Stomach (tissue), 8 donors: ENCODE measurements at regions not wholly inside any gene's neighbourhood (a gene's known extent, or its start where the extent isn't known, plus 50 kb on each side); places are given as distances from the start of the nearest gene placed in this dataset.

Source experiments
- DNase-seq, 2 donors: peaks; one replicate each; pipeline versions ENCODE4 v3.0.0 to v3.0.0-alpha.2; 2013 to 2019
- H3K27ac ChIP-seq, 5 donors: fragments of 200-600 bp in 4 of 5; sonication (generic) in 4 of 5; one replicate each; pipeline ENCODE4 v1.5.1; 2013 to 2019; ENCODE audit warnings: mild to moderate bottlenecking in 1 of 5, moderate library complexity in 1 of 5
- H3K27me3 ChIP-seq, 3 donors: fragments of 200-600 bp; sonication (generic); one replicate each; pipeline ENCODE4 v1.5.1; 2017 to 2019; ENCODE audit warnings: mixed run types in 1 of 3
- H3K36me3 ChIP-seq, 4 donors: fragments of 200-600 bp; sonication (generic); 1 replicate in 3 of 4; 2 replicates in 1 of 4; pipeline ENCODE4 v1.5.1; 2016 to 2019
- H3K4me1 ChIP-seq, 4 donors: fragments of 200-600 bp; sonication (generic); one replicate each; pipeline ENCODE4 v1.5.1; 2016 to 2019
- H3K4me3 ChIP-seq, 4 donors: fragments of 200-600 bp; sonication (generic) in 3 of 4; one replicate each; pipeline ENCODE4 v1.5.1; 2016 to 2019; ENCODE audit warnings: mild to moderate bottlenecking in 1 of 4
- H3K9me3 ChIP-seq, 4 donors: fragments of 200-600 bp; sonication (generic); one replicate each; pipeline ENCODE4 v1.5.1; 2016 to 2019
- EP300 ChIP-seq: sonication (generic); formaldehyde crosslinking; IDR thresholded peaks from one replicate; pipeline ENCODE4 v1.6.1; 2017; ENCODE audit warnings: antibody characterized with exemption
- POLR2A ChIP-seq, 4 donors: fragments of 450-650 bp; IDR thresholded peaks; one replicate each; pipeline ENCODE4 v1.6.1; 2016; ENCODE audit warnings: antibody characterized with exemption in 4 of 4, control low read depth in 2 of 4, mild to moderate bottlenecking in 1 of 4, moderate library complexity in 1 of 4
- POLR2AphosphoS5 ChIP-seq, 3 donors: sonication (generic); formaldehyde crosslinking; IDR thresholded peaks; one replicate each; pipeline ENCODE4 v1.6.1; 2016; ENCODE audit warnings: antibody characterized with exemption in 3 of 3
- WGBS, 5 donors: extraction: QIAGEN DNeasy Blood & Tissue Kit in 3 of 5; methylation state at CpG; one replicate each; pipeline versions ENCODE4 v1.1.5 to v1.1.7; 2013 to 2018; 5-methylcytosine and 5-hydroxymethylcytosine counted together
- intact Hi-C: fragments of 100-400 bp; cut with DNase I; formaldehyde crosslinking; loops from one replicate; pipeline ENCODE4 v1.15.1; 2023; ENCODE audit warnings: low total_unique reads
- TF ChIP-seq, protein P1 (sequence below), 7 experiments: fragments of 450-650 bp in 4 of 7; fragments of 200-600 bp in 3 of 7; sonication (generic) in 3 of 7; IDR thresholded peaks; one replicate each; pipeline ENCODE4 v1.5.1; 2016 to 2019; ENCODE audit warnings: antibody characterized with exemption in 7 of 7, control low read depth in 2 of 7, mild to moderate bottlenecking in 1 of 7
- donor health status: healthy with polysubstance abuse.
- donor health status: Bipolar disorder and iron deficiency.
- donor health status: healthy.

DNA sequence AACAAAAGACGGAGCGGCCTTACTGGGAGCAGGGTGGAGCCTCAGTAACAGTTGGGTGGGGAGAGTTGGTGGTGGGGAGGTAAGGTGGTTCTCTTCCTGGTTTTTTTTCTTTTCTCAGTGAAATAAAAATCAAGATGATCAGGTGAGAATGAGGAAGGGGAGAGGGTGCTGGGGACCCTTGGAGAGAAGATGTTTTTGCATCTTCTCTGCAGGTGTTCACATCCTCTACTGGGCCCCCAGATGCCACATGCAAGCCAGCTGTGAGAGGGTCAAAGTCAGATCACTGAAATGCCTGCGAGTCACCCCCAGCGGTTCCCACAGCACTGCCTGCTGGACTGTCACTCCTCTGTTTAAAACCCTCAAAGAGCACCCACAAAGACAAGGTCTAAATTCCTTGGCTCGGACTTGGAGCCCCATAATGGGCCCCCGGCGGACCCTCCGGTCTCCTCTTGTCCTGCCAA, 69.8 kb upstream of the FHL2 start:
- Histone ChIP-seq H3K27ac (peak overlapping the region in 3 of 5 donors; percentile 49 to 69 (median 60)), H3K27me3 (no peaks in the 10 kb centered on the region), H3K36me3 (no peaks in the 10 kb centered on the region), H3K9me3 (no peaks in the 10 kb centered on the region), H3K4me3 (no peak overlapping the region), H3K4me1 (peaks cover 0 to 11% (median 6%) of the 10 kb centered on the region in 4 donors)
- TF ChIP-seq EP300: no peak
- TF ChIP-seq, protein P1, sequence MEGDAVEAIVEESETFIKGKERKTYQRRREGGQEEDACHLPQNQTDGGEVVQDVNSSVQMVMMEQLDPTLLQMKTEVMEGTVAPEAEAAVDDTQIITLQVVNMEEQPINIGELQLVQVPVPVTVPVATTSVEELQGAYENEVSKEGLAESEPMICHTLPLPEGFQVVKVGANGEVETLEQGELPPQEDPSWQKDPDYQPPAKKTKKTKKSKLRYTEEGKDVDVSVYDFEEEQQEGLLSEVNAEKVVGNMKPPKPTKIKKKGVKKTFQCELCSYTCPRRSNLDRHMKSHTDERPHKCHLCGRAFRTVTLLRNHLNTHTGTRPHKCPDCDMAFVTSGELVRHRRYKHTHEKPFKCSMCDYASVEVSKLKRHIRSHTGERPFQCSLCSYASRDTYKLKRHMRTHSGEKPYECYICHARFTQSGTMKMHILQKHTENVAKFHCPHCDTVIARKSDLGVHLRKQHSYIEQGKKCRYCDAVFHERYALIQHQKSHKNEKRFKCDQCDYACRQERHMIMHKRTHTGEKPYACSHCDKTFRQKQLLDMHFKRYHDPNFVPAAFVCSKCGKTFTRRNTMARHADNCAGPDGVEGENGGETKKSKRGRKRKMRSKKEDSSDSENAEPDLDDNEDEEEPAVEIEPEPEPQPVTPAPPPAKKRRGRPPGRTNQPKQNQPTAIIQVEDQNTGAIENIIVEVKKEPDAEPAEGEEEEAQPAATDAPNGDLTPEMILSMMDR (IDR thresholded peaks at IDR 0.05): no peak
- TF ChIP-seq POLR2A (IDR thresholded peaks at IDR 0.05): no peak
- no peak for TF ChIP-seq POLR2AphosphoS5 (IDR thresholded peaks at IDR 0.05)
- no peak for DNase-seq
- 65 to 83% (median 71%) methylated on average over 8 of the region's 8 CpGs for WGBS, 5 donors
- intact Hi-C loops: no loop called here

DNA sequence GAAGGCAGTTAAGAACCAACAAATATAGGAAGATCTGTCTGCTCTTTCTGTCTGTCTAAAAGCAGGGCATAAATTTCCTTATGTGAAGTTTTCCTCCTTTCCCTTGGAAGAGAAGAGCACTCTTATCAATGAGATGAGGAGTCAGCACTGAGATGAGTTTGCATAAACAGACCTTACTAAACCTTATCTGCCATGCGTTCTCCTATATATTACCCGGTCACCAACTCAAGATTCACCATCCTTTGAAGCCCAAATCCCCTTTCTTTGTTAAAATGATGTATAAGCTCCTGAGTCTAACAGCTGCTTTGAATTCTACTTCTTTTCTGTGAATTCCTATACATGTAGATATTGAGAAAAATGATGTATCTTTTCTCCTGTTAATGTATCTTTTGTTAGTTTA, 65.5 kb upstream of the FHL2 start:
- H3K36me3 ChIP-seq: no peaks in the 10 kb centered on the region
- intact Hi-C loops: no loop called here
- H3K27me3 ChIP-seq: no peaks in the 10 kb centered on the region
- H3K4me3 ChIP-seq: no peak overlapping the region
- no peak for DNase-seq
- H3K27ac ChIP-seq: no peak overlapping the region
- 83 to 100% (median 94%) methylated on average over 2 of the region's 2 CpGs for WGBS, 5 donors
- peaks cover 6 to 26% (median 20%) of the 10 kb centered on the region in 4 donors for H3K4me1 ChIP-seq
- H3K9me3 ChIP-seq: no peaks in the 10 kb centered on the region
- no peak for TF ChIP-seq POLR2A (IDR thresholded peaks at IDR 0.05)
- TF ChIP-seq, protein P1 (IDR thresholded peaks at IDR 0.05): no peak
- TF ChIP-seq POLR2AphosphoS5 (IDR thresholded peaks at IDR 0.05): no peak
- TF ChIP-seq EP300: no peak

DNA sequence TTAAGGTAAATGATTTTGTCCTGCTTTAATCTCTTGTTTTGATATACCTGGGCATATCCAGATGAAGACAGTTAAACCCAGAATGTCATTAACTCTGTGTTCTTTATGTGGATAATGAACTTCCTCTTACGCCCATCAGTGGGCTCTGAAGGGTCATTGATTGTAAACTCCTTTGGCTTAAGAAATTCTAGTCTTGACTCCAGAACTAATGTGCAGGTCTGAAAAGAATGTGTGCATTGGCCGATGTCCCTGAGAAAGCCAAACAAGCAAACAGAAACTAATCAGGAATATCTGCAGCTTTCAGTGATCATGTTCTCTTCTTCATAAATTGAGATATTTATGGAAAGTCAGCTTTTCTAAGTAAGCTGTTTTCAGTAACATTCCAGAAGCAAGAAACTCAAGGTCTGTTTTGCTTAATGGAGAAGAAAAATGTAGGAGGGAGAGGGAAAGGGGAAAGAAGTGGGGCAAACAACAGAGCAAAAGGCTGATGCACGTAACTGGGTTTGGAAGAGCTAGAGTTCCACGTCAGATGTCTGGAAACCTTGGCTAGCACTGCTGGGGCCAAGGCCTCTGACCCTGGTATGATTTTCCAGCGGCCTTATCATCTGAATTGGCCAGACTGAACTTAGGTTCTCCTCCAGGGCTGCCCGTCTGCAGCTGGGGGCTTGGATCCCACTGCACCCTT, 61.3 kb upstream of the FHL2 start:
- TF ChIP-seq, protein P1 (IDR thresholded peaks at IDR 0.05): no peak
- TF ChIP-seq POLR2AphosphoS5 (IDR thresholded peaks at IDR 0.05) (no peak), EP300 (no peak), POLR2A (IDR thresholded peaks at IDR 0.05) (no peak)
- Histone ChIP-seq H3K27ac (peak overlapping the region in 3 of 5 donors; percentile 7 to 55 (median 16)), H3K27me3 (no peaks in the 10 kb centered on the region), H3K4me3 (no peak overlapping the region), H3K4me1 (peaks cover 6 to 26% (median 14%) of the 10 kb centered on the region in 4 donors), H3K9me3 (no peaks in the 10 kb centered on the region), H3K36me3 (no peaks in the 10 kb centered on the region)
- WGBS, 5 donors: 23 to 43% (median 36%) methylated on average over 6 of the region's 6 CpGs
- intact Hi-C loops: no loop called here
- no peak for DNase-seq

DNA sequence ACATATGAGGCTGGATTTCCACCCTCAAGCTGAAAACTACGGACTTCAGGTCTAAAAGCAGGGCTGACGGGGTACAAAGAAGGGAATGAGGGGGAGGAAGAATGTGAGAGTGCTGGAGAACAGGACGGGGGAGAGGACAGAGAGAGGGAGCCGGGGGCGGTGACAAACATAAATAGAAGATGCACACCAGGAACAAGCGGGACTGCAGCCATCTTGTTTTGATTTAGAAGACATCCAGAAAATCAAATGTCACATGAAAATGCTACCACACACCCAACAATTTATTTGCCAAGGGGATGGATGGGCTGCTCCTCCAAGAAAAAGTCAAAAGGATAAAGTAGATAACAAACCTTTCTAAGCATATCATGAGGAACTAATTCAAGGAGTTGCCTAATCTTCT, 59.2 kb upstream of the FHL2 start:
- no peaks in the 10 kb centered on the region for H3K9me3 ChIP-seq
- TF ChIP-seq POLR2A (IDR thresholded peaks at IDR 0.05): no peak
- TF ChIP-seq, protein P1 (IDR thresholded peaks at IDR 0.05): no peak
- TF ChIP-seq POLR2AphosphoS5 (IDR thresholded peaks at IDR 0.05): no peak
- TF ChIP-seq EP300: no peak

More for the DNA sequence above, 59.2 kb upstream of the FHL2 start:
- no peaks in the 10 kb centered on the region for H3K36me3 ChIP-seq
- H3K27ac ChIP-seq: no peak overlapping the region
- DNase-seq: no peak
- intact Hi-C loops: no loop called here
- 89 to 97% (median 93%) methylated on average over 6 of the region's 6 CpGs for WGBS, 5 donors
- no peaks in the 10 kb centered on the region for H3K27me3 ChIP-seq
- H3K4me3 ChIP-seq: no peak overlapping the region
- H3K4me1 ChIP-seq: peaks cover 6 to 33% (median 14%) of the 10 kb centered on the region in 4 donors
